OCI-LY7 (cell line): ENCODE measurements at regions not wholly inside any gene's neighbourhood (a gene's known extent, or its start where the extent isn't known, plus 50 kb on each side); places are given as distances from the start of the nearest gene placed in this dataset.

Source experiments
- BruUV-seq: library from RNA; stranded (reverse); fragments of 400-500 nt; replicated peaks from 2 replicates; lab custom pipeline; 2021; lab: Mats Ljungman, UMichigan
- CTCF ChIA-PET: fragments of 300-600 bp; sonication (Branson Sonifier 250); formaldehyde crosslinking; loops from one replicate; lab custom pipeline; 2022; ENCODE audit warnings: antibody characterized with exemption; ENCODE audit not compliant: unreplicated experiment; lab: Charles Lee
- POLR2A ChIA-PET: fragments of 300-600 bp; sonication (Branson Sonifier 250); formaldehyde crosslinking; loops from one replicate; lab custom pipeline; 2022; ENCODE audit warnings: antibody characterized with exemption; lab: Charles Lee
- DNase-seq: peaks from one replicate; pipeline ENCODE4 v3.0.0-alpha.2; 2015; ENCODE audit warnings: low spot score
- H2AFZ ChIP-seq: fragments of 200-600 bp; sonication (generic), shearing (Covaris generic); 2 replicates; pipeline ENCODE4 v1.6.1; 2014; ENCODE audit warnings: mild to moderate bottlenecking, antibody characterized with exemption, low read length, moderate library complexity
- H3K27ac ChIP-seq: fragments of 200-600 bp; sonication (generic); 2 replicates; pipeline ENCODE4 v1.5.1; 2014; ENCODE audit warnings: mixed run types, low read depth, mild to moderate bottlenecking, moderate library complexity, low read length, inconsistent platforms; ENCODE audit not compliant: poor library complexity, severe bottlenecking
- H3K36me3 ChIP-seq: fragments of 200-600 bp; sonication (generic); 2 replicates; pipeline ENCODE4 v1.6.1; 2014; ENCODE audit warnings: mild to moderate bottlenecking, antibody characterized with exemption, low read length, moderate library complexity, mixed read lengths; ENCODE audit not compliant: insufficient read depth
- H3K4me1 ChIP-seq: fragments of 200-600 bp; sonication (generic); 2 replicates; pipeline ENCODE4 v1.5.1; 2014; ENCODE audit warnings: mild to moderate bottlenecking, low read length; ENCODE audit not compliant: insufficient read depth, poor library complexity, severe bottlenecking
- H3K4me2 ChIP-seq: fragments of 200-600 bp; sonication (generic); 2 replicates; pipeline ENCODE4 v1.6.1; 2014; ENCODE audit warnings: mild to moderate bottlenecking, low read length
- H3K4me3 ChIP-seq: fragments of 200-600 bp; sonication (generic); 2 replicates; pipeline ENCODE4 v1.5.1; 2014; ENCODE audit warnings: mild to moderate bottlenecking, low read depth, low read length; ENCODE audit not compliant: poor library complexity, severe bottlenecking
- H3K79me2 ChIP-seq: fragments of 200-600 bp; sonication (generic); 2 replicates; pipeline ENCODE4 v1.6.1; 2016; ENCODE audit warnings: low read depth, mild to moderate bottlenecking, low read length, moderate library complexity, mixed read lengths; ENCODE audit not compliant: insufficient read depth
- H3K9me2 ChIP-seq: fragments of 200-600 bp; sonication (generic); 2 replicates; pipeline ENCODE4 v1.6.1; 2016; ENCODE audit warnings: mild to moderate bottlenecking, low read length, mixed read lengths; ENCODE audit not compliant: insufficient read depth
- H3K9me3 ChIP-seq: fragments of 200-600 bp; sonication (generic); 2 replicates; pipeline ENCODE4 v1.6.1; 2014; ENCODE audit warnings: mild to moderate bottlenecking, mixed run types, low read length, mixed read lengths
- H4K20me1 ChIP-seq: fragments of 200-600 bp; sonication (generic); 2 replicates; pipeline ENCODE4 v1.6.1; 2014; ENCODE audit warnings: mild to moderate bottlenecking, antibody characterized with exemption, low read length, moderate library complexity, mixed read lengths; ENCODE audit not compliant: insufficient read depth
- CTCF ChIP-seq: fragments of 200-600 bp; sonication (generic); conservative IDR thresholded peaks from 2 replicates; pipeline ENCODE4 v1.5.1; 2014; ENCODE audit warnings: mild to moderate bottlenecking, antibody characterized with exemption, low read length, moderate library complexity, mixed read lengths
- EZH2phosphoT487 ChIP-seq: fragments of 200-600 bp; sonication (generic); IDR thresholded peaks from 2 replicates; pipeline ENCODE4 v1.6.1; 2018; ENCODE audit warnings: low read depth, borderline replicate concordance, mild to moderate bottlenecking, mixed run types, antibody characterized with exemption, low read length, moderate library complexity, mixed read lengths
- intact Hi-C: fragments of 100-400 bp; cut with micrococcal nuclease; formaldehyde crosslinking; loops from one replicate; pipeline ENCODE4 v1.10.0; 2022; ENCODE audit not compliant: unreplicated experiment

- no TSS peak for BruUV-seq
- CTCF ChIA-PET: no interaction called here
Observed at GRCh38 chr11:110519796-110520195, 90.0 kb downstream of the FDX1 start.

DNA sequence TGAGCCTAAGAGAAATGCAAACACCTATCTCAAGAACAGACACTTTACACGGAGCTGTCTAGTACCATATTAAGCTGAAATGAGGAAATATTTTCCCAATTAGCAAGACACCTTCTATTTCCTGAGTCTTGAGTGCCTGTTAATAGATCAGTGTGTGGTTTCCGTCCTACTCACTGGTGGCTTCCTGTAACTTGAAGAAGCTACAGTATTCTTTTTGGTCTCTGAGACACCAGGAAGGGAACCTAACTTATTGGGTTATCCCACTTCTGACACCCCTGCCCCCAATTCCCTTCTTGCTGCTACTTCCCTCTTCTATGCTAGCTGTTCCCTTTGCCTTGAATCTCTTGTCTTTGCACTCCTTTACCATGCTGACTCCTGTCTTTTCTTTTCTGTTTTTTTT lies 92.7 kb downstream of the FDX1 start:
- BruUV-seq: no TSS peak
- H2AFZ ChIP-seq: no peak overlapping the region
- no peaks in the 10 kb centered on the region for H3K36me3 ChIP-seq
- ChIA-PET POLR2A (interaction anchor here (0.7 kb wide), 1 partner anchor 51 kb away, joined by 3 read pairs; no protein-coding TSS in a partner anchor), CTCF (interaction anchor here (0.5 kb wide), 1 partner anchor 301 kb away, joined by 4 read pairs; no protein-coding TSS in a partner anchor)
- H3K4me3 ChIP-seq: no peak overlapping the region
- no peak overlapping the region for H3K27ac ChIP-seq
- H3K4me2 ChIP-seq: no peak overlapping the region
- H3K79me2 ChIP-seq: no peaks in the 10 kb centered on the region
- intact Hi-C loops: no loop called here
- peak; percentile 7 for DNase-seq
- H3K9me3 ChIP-seq: no peaks in the 10 kb centered on the region; the same call in 1 of the 2 replicates
- H3K4me1 ChIP-seq: no peaks in the 10 kb centered on the region
- TF ChIP-seq EZH2phosphoT487 (no peak), CTCF (no peak)
- H3K9me2 ChIP-seq: no peaks in the 10 kb centered on the region
- no peaks in the 10 kb centered on the region for H4K20me1 ChIP-seq

More at GRCh38 chr11:110519796-110520195, 90.0 kb downstream of the FDX1 start:
- TF ChIP-seq CTCF (no peak), EZH2phosphoT487 (no peak)
- no peaks in the 10 kb centered on the region; the same call in 1 of the 2 replicates for H3K9me3 ChIP-seq
- no peaks in the 10 kb centered on the region for H3K9me2 ChIP-seq
- no peaks in the 10 kb centered on the region for H3K79me2 ChIP-seq
- H3K27ac ChIP-seq: no peak overlapping the region
- POLR2A ChIA-PET: no interaction called here
- intact Hi-C loops: no loop called here
- H3K4me2 ChIP-seq: no peak overlapping the region
- H4K20me1 ChIP-seq: no peaks in the 10 kb centered on the region
- no peak overlapping the region for H3K4me3 ChIP-seq
- no peaks in the 10 kb centered on the region for H3K36me3 ChIP-seq
- H3K4me1 ChIP-seq: no peaks in the 10 kb centered on the region
- DNase-seq: no peak
- no peak overlapping the region for H2AFZ ChIP-seq

DNA sequence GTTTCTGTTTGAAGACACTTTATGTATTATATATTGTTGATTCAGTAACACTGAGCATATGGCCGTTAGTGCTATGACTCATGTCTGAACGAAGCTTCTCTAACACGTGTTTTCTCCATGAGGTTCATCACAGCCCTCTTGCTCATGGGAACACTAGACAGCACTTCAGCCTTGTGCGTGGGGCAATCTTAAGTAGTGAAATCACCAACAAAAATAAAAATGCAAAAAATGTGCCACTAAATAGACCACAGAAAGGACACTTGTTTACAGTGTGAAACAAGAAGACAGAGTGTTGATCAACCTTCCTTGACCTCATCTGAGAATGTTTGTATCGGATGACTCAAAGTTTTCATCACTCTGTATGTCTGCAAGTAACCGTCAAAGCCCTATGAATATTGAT lies 94.5 kb downstream of the FDX1 start:
- no peaks in the 10 kb centered on the region for H3K4me1 ChIP-seq
- no peak overlapping the region for H3K27ac ChIP-seq
- no peak overlapping the region for H2AFZ ChIP-seq
- H3K9me3 ChIP-seq: no peaks in the 10 kb centered on the region; the same call in 1 of the 2 replicates
- no peak overlapping the region for H3K4me2 ChIP-seq
- no peak overlapping the region for H3K4me3 ChIP-seq
- no peaks in the 10 kb centered on the region for H3K36me3 ChIP-seq
- CTCF ChIA-PET: interaction anchor here (0.6 kb wide), 1 partner anchor 1446 kb away, joined by 3 read pairs; no protein-coding TSS in a partner anchor
- no peaks in the 10 kb centered on the region for H3K79me2 ChIP-seq
- no TSS peak for BruUV-seq
- intact Hi-C loops: no loop called here
- POLR2A ChIA-PET: no interaction called here
- no peaks in the 10 kb centered on the region for H4K20me1 ChIP-seq
- no peak for DNase-seq
- TF ChIP-seq EZH2phosphoT487 (no peak), CTCF (no peak)
- H3K9me2 ChIP-seq: no peaks in the 10 kb centered on the region
